Sigmoid colon (tissue), 4 donors: ENCODE measurements at regions not wholly inside any gene's neighbourhood (a gene's known extent, or its start where the extent isn't known, plus 50 kb on each side); places are given as distances from the start of the nearest gene placed in this dataset.

Experiments used
- POLR2A ChIP-seq, 2 donors: fragments of 450-650 bp; IDR thresholded peaks; one replicate each; pipeline ENCODE4 v1.6.1; 2016; ENCODE audit warnings: antibody characterized with exemption in 2 of 2, mild to moderate bottlenecking in 2 of 2, moderate library complexity in 2 of 2
- POLR2AphosphoS5 ChIP-seq, 4 donors: sonication (generic); formaldehyde crosslinking; IDR thresholded peaks; one replicate each; pipeline ENCODE4 v1.6.1; 2017; ENCODE audit warnings: antibody characterized with exemption in 4 of 4
- TF ChIP-seq, protein P1 (sequence below), 4 experiments: fragments of 450-650 bp in 3 of 4; fragments of 200-600 bp in 1 of 4; IDR thresholded peaks; one replicate each; pipeline ENCODE4 v1.5.1; 2016 to 2019; ENCODE audit warnings: antibody characterized with exemption in 4 of 4, mild to moderate bottlenecking in 3 of 4, moderate library complexity in 2 of 4

DNA sequence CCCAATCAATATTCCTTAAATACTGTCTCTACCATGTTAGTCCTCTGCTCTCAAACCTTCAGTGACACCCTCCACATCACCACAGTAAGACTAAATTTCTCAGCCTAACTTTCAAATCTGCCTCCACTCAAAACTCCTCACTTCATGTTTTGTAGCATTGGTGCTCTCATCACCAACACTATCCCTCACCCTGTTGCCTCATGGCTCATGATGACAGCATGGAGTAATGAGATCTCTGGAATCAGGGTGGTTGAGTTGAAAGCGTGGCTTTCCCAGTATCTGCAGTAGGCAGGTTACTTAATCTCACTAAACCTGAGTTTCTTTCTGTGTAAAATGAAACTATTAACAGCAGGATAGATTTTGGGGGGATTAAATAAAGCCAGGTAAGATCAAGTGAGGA, 621.4 kb downstream of the NYAP2 start:
- TF ChIP-seq, protein P1, sequence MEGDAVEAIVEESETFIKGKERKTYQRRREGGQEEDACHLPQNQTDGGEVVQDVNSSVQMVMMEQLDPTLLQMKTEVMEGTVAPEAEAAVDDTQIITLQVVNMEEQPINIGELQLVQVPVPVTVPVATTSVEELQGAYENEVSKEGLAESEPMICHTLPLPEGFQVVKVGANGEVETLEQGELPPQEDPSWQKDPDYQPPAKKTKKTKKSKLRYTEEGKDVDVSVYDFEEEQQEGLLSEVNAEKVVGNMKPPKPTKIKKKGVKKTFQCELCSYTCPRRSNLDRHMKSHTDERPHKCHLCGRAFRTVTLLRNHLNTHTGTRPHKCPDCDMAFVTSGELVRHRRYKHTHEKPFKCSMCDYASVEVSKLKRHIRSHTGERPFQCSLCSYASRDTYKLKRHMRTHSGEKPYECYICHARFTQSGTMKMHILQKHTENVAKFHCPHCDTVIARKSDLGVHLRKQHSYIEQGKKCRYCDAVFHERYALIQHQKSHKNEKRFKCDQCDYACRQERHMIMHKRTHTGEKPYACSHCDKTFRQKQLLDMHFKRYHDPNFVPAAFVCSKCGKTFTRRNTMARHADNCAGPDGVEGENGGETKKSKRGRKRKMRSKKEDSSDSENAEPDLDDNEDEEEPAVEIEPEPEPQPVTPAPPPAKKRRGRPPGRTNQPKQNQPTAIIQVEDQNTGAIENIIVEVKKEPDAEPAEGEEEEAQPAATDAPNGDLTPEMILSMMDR (IDR thresholded peaks at IDR 0.05) = no peak
- no peak for TF ChIP-seq POLR2A (IDR thresholded peaks at IDR 0.05)
- TF ChIP-seq POLR2AphosphoS5 (IDR thresholded peaks at IDR 0.05) = no peak
